ENCODE measurements at regions not wholly inside any gene's neighbourhood (a gene's known extent, or its start where the extent isn't known, plus 50 kb on each side); places are given as distances from the start of the nearest gene placed in this dataset.

GRCh38 chr13:74629985-74630384 is 495.8 kb upstream of the KLF12 start:
- Mint-ChIP-seq H3K27me3 (ENCODE audit: low read depth) (no peaks in the 10 kb centered on the region), H3K9me3 (peaks cover 29% of the 10 kb centered on the region), H3K4me3 (no peak overlapping the region), H3K36me3 (no peaks in the 10 kb centered on the region), H3K4me1 (no peaks in the 10 kb centered on the region), H3K27ac (no peak overlapping the region)
- DNase-seq (ENCODE audit: low spot score) = no peak
- no peak for ATAC-seq
- ChIA-PET CTCF (no interaction called here), POLR2A (no interaction called here)
- TF ChIP-seq RORB (CRISPR knock-in tag; IDR thresholded peaks at IDR 0.05) = no peak
- no peak for TF ChIP-seq ZNF219 (CRISPR knock-in tag; IDR thresholded peaks at IDR 0.05; ENCODE audit: borderline replicate concordance)
- no peak for TF ChIP-seq PREB (CRISPR knock-in tag; IDR thresholded peaks at IDR 0.05; ENCODE audit: borderline replicate concordance)
- no peak for TF ChIP-seq SMAD4 (CRISPR knock-in tag; IDR thresholded peaks at IDR 0.05)
- TF ChIP-seq, protein P1, sequence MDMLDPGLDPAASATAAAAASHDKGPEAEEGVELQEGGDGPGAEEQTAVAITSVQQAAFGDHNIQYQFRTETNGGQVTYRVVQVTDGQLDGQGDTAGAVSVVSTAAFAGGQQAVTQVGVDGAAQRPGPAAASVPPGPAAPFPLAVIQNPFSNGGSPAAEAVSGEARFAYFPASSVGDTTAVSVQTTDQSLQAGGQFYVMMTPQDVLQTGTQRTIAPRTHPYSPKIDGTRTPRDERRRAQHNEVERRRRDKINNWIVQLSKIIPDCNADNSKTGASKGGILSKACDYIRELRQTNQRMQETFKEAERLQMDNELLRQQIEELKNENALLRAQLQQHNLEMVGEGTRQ (CRISPR knock-in tag; IDR thresholded peaks at IDR 0.05) = no peak
- no peak for TF ChIP-seq ZNF121 (CRISPR knock-in tag; IDR thresholded peaks at IDR 0.05)
- TF ChIP-seq, protein P2, sequence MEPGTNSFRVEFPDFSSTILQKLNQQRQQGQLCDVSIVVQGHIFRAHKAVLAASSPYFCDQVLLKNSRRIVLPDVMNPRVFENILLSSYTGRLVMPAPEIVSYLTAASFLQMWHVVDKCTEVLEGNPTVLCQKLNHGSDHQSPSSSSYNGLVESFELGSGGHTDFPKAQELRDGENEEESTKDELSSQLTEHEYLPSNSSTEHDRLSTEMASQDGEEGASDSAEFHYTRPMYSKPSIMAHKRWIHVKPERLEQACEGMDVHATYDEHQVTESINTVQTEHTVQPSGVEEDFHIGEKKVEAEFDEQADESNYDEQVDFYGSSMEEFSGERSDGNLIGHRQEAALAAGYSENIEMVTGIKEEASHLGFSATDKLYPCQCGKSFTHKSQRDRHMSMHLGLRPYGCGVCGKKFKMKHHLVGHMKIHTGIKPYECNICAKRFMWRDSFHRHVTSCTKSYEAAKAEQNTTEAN (CRISPR knock-in tag; IDR thresholded peaks at IDR 0.05) = no peak
- TF ChIP-seq TEAD1 (CRISPR knock-in tag; IDR thresholded peaks at IDR 0.05) = no peak
- no peak for TF ChIP-seq ESRRA (CRISPR knock-in tag; IDR thresholded peaks at IDR 0.05; ENCODE audit: borderline replicate concordance)
- TF ChIP-seq ATF6 (CRISPR knock-in tag; IDR thresholded peaks at IDR 0.05) = no peak
- no peak for TF ChIP-seq ZNF232 (CRISPR knock-in tag; IDR thresholded peaks at IDR 0.05)
- TF ChIP-seq TCF7 (CRISPR knock-in tag; IDR thresholded peaks at IDR 0.05; ENCODE audit: low read depth) = no peak
- TF ChIP-seq JUN (CRISPR knock-in tag; IDR thresholded peaks at IDR 0.05) = no peak
- TF ChIP-seq NFE2L1 (CRISPR knock-in tag; IDR thresholded peaks at IDR 0.05) = no peak
- no peak for TF ChIP-seq CREB1 (CRISPR knock-in tag; IDR thresholded peaks at IDR 0.05)

- DNase-seq (ENCODE audit: low spot score) (no peak), ATAC-seq (no peak)
- ChIA-PET POLR2A (no interaction called here), CTCF (no interaction called here)
- no peaks in the 10 kb centered on the region for H3K27me3 Mint-ChIP-seq (ENCODE audit: low read depth)
- peaks cover 16% of the 10 kb centered on the region for H3K4me1 Mint-ChIP-seq
- TF ChIP-seq ZNF425 (CRISPR knock-in tag; conservative IDR thresholded peaks at IDR 0.05) (no peak), IRF2 (CRISPR knock-in tag; IDR thresholded peaks at IDR 0.05; ENCODE audit: borderline replicate concordance, low read depth) (no peak)
- no peaks in the 10 kb centered on the region for H3K36me3 Mint-ChIP-seq
- no peak overlapping the region for H3K4me3 Mint-ChIP-seq
- no peak overlapping the region for H3K27ac Mint-ChIP-seq
- peaks cover 30% of the 10 kb centered on the region for H3K9me3 Mint-ChIP-seq
Observed at GRCh38 chr13:74625541-74625940, 491.3 kb upstream of the KLF12 start.

- peaks cover 14% of the 10 kb centered on the region for H3K9me3 Mint-ChIP-seq
Observed at GRCh38 chr13:74623761-74624160, 489.6 kb upstream of the KLF12 start.

More at GRCh38 chr13:74623761-74624160, 489.6 kb upstream of the KLF12 start:
- no peak for TF ChIP-seq MYBL2 (CRISPR knock-in tag; IDR thresholded peaks at IDR 0.05)
- no peak for TF ChIP-seq ZNF423 (CRISPR knock-in tag; IDR thresholded peaks at IDR 0.05)
- no peak for TF ChIP-seq RORB (CRISPR knock-in tag; IDR thresholded peaks at IDR 0.05)
- TF ChIP-seq ZMAT4 (CRISPR knock-in tag; IDR thresholded peaks at IDR 0.05) = no peak
- CTCF ChIA-PET = no interaction called here
- Mint-ChIP-seq H3K27ac (no peak overlapping the region), H3K4me3 (no peak overlapping the region), H3K4me1 (peaks cover 16% of the 10 kb centered on the region), H3K36me3 (no peaks in the 10 kb centered on the region), H3K27me3 (ENCODE audit: low read depth) (no peaks in the 10 kb centered on the region)
- ATAC-seq (no peak), DNase-seq (ENCODE audit: low spot score) (no peak)
- POLR2A ChIA-PET = no interaction called here

All from WTC11 (cell line).